DOHH2 (cell line): ENCODE measurements at regions not wholly inside any gene's neighbourhood (a gene's known extent, or its start where the extent isn't known, plus 50 kb on each side); places are given as distances from the start of the nearest gene placed in this dataset.

Experiments used
- H3F3A ChIP-seq: fragments of 200-600 bp; sonication (generic), shearing (Covaris generic); 2 replicates; pipeline ENCODE4 v1.6.0; 2016; ENCODE audit warnings: antibody characterized with exemption, mild to moderate bottlenecking; ENCODE audit not compliant: control insufficient read depth, insufficient read depth
- H3K27ac ChIP-seq: fragments of 200-600 bp; sonication (generic); 2 replicates; pipeline ENCODE4 v1.5.1; 2014; ENCODE audit warnings: low read depth, mild to moderate bottlenecking, low read length, moderate library complexity
- H3K27me3 ChIP-seq: fragments of 200-600 bp; sonication (generic); 2 replicates; pipeline ENCODE4 v1.6.1; 2014; ENCODE audit warnings: mild to moderate bottlenecking, low read length, mixed read lengths; ENCODE audit not compliant: control insufficient read depth
- H3K36me3 ChIP-seq: fragments of 200-600 bp; sonication (generic); 2 replicates; pipeline ENCODE4 v1.6.1; 2014; ENCODE audit warnings: mild to moderate bottlenecking, low read length, moderate library complexity, mixed read lengths; ENCODE audit not compliant: control insufficient read depth
- H3K4me1 ChIP-seq: fragments of 200-600 bp; sonication (generic); 2 replicates; pipeline ENCODE4 v1.6.1; 2014; ENCODE audit warnings: mild to moderate bottlenecking, low read length, mixed read lengths; ENCODE audit not compliant: control insufficient read depth
- H3K4me2 ChIP-seq: fragments of 200-600 bp; sonication (generic); 2 replicates; pipeline ENCODE4 v1.6.0; 2014; ENCODE audit warnings: mild to moderate bottlenecking, low read length, moderate library complexity
- H3K4me3 ChIP-seq: fragments of 200-600 bp; sonication (generic); 2 replicates; pipeline ENCODE4 v1.5.1; 2014; ENCODE audit warnings: mild to moderate bottlenecking, low read length, mixed read lengths
- H3K79me2 ChIP-seq: fragments of 200-600 bp; sonication (generic); 2 replicates; pipeline ENCODE4 v1.6.1; 2014; ENCODE audit warnings: mild to moderate bottlenecking, low read length, mixed read lengths; ENCODE audit not compliant: control insufficient read depth
- H3K9me2 ChIP-seq: fragments of 200-600 bp; sonication (generic); replicated peaks from 2 replicates; pipeline ENCODE4 v1.6.1; 2014; ENCODE audit warnings: mild to moderate bottlenecking, low read length, mixed read lengths; ENCODE audit not compliant: control insufficient read depth
- H3K9me3 ChIP-seq: fragments of 200-600 bp; sonication (generic); 2 replicates; pipeline ENCODE4 v1.6.1; 2014; ENCODE audit warnings: antibody characterized with exemption, low read length, mixed read lengths; ENCODE audit not compliant: control insufficient read depth, insufficient read depth
- H4K20me1 ChIP-seq: fragments of 200-600 bp; sonication (generic); 2 replicates; pipeline ENCODE4 v1.6.0; 2014; ENCODE audit warnings: low read depth, mild to moderate bottlenecking, antibody characterized with exemption, low read length, moderate library complexity; ENCODE audit not compliant: control insufficient read depth, insufficient read depth
- EZH2phosphoT487 ChIP-seq: fragments of 200-600 bp; sonication (generic); IDR thresholded peaks from 2 replicates; pipeline ENCODE4 v1.6.1; 2017; ENCODE audit warnings: borderline replicate concordance, mild to moderate bottlenecking, antibody characterized with exemption, low read length, moderate library complexity, mixed read lengths
- TF ChIP-seq, protein P1 (sequence below): fragments of 200-600 bp; sonication (generic); IDR thresholded peaks from one replicate; pipeline ENCODE4 v1.5.1; 2014; ENCODE audit warnings: antibody characterized with exemption, mild to moderate bottlenecking, low read depth, low read length; ENCODE audit not compliant: poor library complexity, severe bottlenecking

DNA sequence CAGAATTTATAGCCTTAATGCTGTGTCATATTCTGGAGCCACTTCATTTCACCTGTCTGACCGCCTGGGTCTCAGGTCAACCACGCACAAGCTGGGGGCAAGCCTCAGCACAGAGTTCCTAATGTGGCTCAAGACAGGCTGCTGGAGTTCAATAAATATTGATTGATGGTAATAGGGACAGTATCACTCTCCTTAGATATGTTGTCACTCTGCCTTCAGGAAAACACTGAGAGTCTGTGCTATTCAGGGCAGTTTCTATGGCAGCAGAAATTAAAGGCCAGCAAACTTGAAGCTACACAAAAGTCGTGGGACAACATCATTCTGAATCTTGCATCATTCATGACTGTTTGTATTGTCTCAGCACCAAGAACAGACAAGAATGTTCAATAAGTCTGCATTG is 696.1 kb downstream of the METTL4 start:
- Histone ChIP-seq H3K4me3 (no peak overlapping the region), H4K20me1 (no peaks in the 10 kb centered on the region), H3K4me2 (no peak overlapping the region), H3K36me3 (no peaks in the 10 kb centered on the region), H3K4me1 (no peaks in the 10 kb centered on the region), H3K9me3 (no peaks in the 10 kb centered on the region), H3K79me2 (no peaks in the 10 kb centered on the region), H3K27me3 (no peaks in the 10 kb centered on the region), H3F3A (no peaks in the 10 kb centered on the region), H3K9me2 (no peaks in the 10 kb centered on the region), H3K27ac (no peak overlapping the region)
- no peak for TF ChIP-seq EZH2phosphoT487
- TF ChIP-seq, protein P1, sequence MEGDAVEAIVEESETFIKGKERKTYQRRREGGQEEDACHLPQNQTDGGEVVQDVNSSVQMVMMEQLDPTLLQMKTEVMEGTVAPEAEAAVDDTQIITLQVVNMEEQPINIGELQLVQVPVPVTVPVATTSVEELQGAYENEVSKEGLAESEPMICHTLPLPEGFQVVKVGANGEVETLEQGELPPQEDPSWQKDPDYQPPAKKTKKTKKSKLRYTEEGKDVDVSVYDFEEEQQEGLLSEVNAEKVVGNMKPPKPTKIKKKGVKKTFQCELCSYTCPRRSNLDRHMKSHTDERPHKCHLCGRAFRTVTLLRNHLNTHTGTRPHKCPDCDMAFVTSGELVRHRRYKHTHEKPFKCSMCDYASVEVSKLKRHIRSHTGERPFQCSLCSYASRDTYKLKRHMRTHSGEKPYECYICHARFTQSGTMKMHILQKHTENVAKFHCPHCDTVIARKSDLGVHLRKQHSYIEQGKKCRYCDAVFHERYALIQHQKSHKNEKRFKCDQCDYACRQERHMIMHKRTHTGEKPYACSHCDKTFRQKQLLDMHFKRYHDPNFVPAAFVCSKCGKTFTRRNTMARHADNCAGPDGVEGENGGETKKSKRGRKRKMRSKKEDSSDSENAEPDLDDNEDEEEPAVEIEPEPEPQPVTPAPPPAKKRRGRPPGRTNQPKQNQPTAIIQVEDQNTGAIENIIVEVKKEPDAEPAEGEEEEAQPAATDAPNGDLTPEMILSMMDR: no peak

DNA sequence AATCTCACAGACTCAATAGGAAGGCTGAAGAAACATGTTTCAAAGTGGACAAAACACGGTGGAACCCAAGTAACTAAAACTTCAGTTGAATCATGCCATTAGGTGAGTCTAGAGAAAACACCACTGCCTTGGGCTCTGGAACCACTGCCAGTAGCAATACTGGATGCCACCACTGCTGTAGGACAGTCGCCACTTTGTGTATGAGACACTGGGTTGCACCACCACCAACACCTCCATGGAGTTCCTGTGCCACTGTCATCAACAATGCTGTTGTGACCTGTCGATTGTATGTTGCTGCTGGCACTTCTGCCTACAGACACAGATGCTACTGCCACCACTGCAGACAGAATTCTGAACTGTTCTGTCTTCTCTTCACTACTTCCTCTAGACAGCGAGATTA is 686.7 kb downstream of the METTL4 start:
- Histone ChIP-seq H3K9me3 (no peaks in the 10 kb centered on the region), H3K4me2 (no peak overlapping the region), H3K79me2 (no peaks in the 10 kb centered on the region), H3K4me3 (no peak overlapping the region), H4K20me1 (no peaks in the 10 kb centered on the region), H3F3A (no peaks in the 10 kb centered on the region), H3K36me3 (no peaks in the 10 kb centered on the region), H3K27me3 (no peaks in the 10 kb centered on the region), H3K9me2 (no peaks in the 10 kb centered on the region), H3K27ac (no peak overlapping the region), H3K4me1 (no peaks in the 10 kb centered on the region)
- TF ChIP-seq EZH2phosphoT487: no peak
- TF ChIP-seq, protein P1: no peak

DNA sequence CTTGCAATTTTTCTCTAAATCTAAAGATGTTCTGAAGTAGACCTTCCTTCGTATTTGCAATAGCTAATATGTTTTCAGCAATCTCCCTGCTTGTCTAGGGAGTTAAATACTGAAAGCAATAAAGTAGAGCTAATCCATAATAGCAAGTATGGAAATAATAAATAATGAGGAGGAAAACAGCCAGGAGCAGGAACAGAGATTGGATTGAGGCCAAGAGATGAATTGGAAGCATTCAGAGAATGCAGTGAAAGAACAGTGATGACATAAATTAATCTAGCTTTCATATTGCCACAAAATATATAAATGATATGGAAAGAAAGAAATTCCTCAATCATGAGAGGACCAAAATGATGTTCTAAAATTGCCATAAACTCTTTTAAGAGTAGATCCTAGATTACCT is 679.7 kb downstream of the METTL4 start:
- Histone ChIP-seq H3K4me2 (no peak overlapping the region), H3K9me2 (no peaks in the 10 kb centered on the region), H3K36me3 (no peaks in the 10 kb centered on the region), H4K20me1 (no peaks in the 10 kb centered on the region), H3K4me3 (no peak overlapping the region), H3K27ac (no peak overlapping the region), H3K79me2 (no peaks in the 10 kb centered on the region), H3K4me1 (no peaks in the 10 kb centered on the region), H3K9me3 (no peaks in the 10 kb centered on the region), H3K27me3 (no peaks in the 10 kb centered on the region), H3F3A (no peaks in the 10 kb centered on the region)
- TF ChIP-seq, protein P1: no peak
- TF ChIP-seq EZH2phosphoT487: no peak

DNA sequence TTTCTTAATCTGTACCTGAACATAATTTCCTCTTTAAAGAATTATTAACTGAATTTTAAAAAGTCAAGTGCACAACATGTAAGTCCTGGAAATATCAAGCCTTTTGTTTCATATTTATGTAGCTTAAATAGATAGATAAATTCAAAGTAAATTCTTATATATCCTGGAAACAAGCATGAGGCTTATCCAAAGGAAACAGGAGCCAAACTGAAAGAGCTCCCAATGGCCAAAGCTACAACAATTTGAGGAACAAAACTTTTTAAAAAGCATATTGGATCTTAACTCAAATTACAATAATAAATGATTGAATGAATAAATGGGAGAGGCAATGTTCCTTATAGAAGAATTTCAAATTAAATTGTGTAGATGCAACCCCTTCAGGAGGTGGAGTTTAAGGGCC is 679.1 kb downstream of the METTL4 start:
- no peak overlapping the region for H3K27ac ChIP-seq
- no peaks in the 10 kb centered on the region for H3F3A ChIP-seq
- no peaks in the 10 kb centered on the region for H3K36me3 ChIP-seq
- H3K27me3 ChIP-seq: no peaks in the 10 kb centered on the region
- H3K4me1 ChIP-seq: no peaks in the 10 kb centered on the region
- no peaks in the 10 kb centered on the region for H3K9me3 ChIP-seq
- no peaks in the 10 kb centered on the region for H4K20me1 ChIP-seq
- H3K4me2 ChIP-seq: no peak overlapping the region
- H3K79me2 ChIP-seq: no peaks in the 10 kb centered on the region
- no peaks in the 10 kb centered on the region for H3K9me2 ChIP-seq
- no peak overlapping the region for H3K4me3 ChIP-seq
- TF ChIP-seq, protein P1: no peak
- TF ChIP-seq EZH2phosphoT487: no peak
